ENCODE measurements at regions not wholly inside any gene's neighbourhood (a gene's known extent, or its start where the extent isn't known, plus 50 kb on each side); places are given as distances from the start of the nearest gene placed in this dataset.
A peak's percentile ranks its signal among the peaks of the same experiment; 100 is the strongest.

- intact Hi-C loops (cut with micrococcal nuclease; ENCODE audit: unreplicated experiment) = no loop called here
- BruUV-seq (replicated peaks) = no TSS peak
- Histone ChIP-seq H3K9me3 (ENCODE audit: low read depth, low read length, poor library complexity, severe bottlenecking) (no peaks in the 10 kb centered on the region), H3K27ac (ENCODE audit: low read depth, low read length, poor library complexity, severe bottlenecking) (no peak overlapping the region), H3K4me1 (ENCODE audit: insufficient read depth, low read length, poor library complexity, severe bottlenecking) (no peaks in the 10 kb centered on the region), H3K4me3 (ENCODE audit: low read depth, low read length, poor library complexity, severe bottlenecking) (no peak overlapping the region), H3K36me3 (ENCODE audit: insufficient read depth, low read length, poor library complexity, severe bottlenecking) (no peaks in the 10 kb centered on the region), H3K27me3 (replicated peaks; ENCODE audit: insufficient read depth, low read depth, low read length, poor library complexity) (peaks cover 20% of the 10 kb centered on the region)
- ChIA-PET CTCF (no interaction called here), POLR2A (ENCODE audit: low non-redundant PET) (no interaction called here)
- DNase-seq (ENCODE audit: low spot score) = no peak
- TF ChIP-seq CTCF (conservative IDR thresholded peaks at IDR 0.05; ENCODE audit: low read depth, low read length) = no peak
- no peak for TF ChIP-seq EZH2 (IDR thresholded peaks at IDR 0.05; ENCODE audit: borderline replicate concordance, low read depth, low read length, poor library complexity, severe bottlenecking)
Observed at GRCh38 chr5:98638701-98639100, 134.8 kb upstream of the RGMB start.

GRCh38 chr5:98639274-98639673, 134.2 kb upstream of the RGMB start:
- no peaks in the 10 kb centered on the region for H3K4me1 ChIP-seq (ENCODE audit: insufficient read depth, low read length, poor library complexity, severe bottlenecking)
- ChIA-PET CTCF (no interaction called here), POLR2A (ENCODE audit: low non-redundant PET) (no interaction called here)
- DNase-seq (ENCODE audit: low spot score) = no peak
- H3K27me3 ChIP-seq (replicated peaks; ENCODE audit: insufficient read depth, low read depth, low read length, poor library complexity) = peaks cover 26% of the 10 kb centered on the region
- no TSS peak for BruUV-seq (replicated peaks)
- no peaks in the 10 kb centered on the region for H3K9me3 ChIP-seq (ENCODE audit: low read depth, low read length, poor library complexity, severe bottlenecking)
- no peak for TF ChIP-seq EZH2 (IDR thresholded peaks at IDR 0.05; ENCODE audit: borderline replicate concordance, low read depth, low read length, poor library complexity, severe bottlenecking)
- TF ChIP-seq CTCF (conservative IDR thresholded peaks at IDR 0.05; ENCODE audit: low read depth, low read length) = no peak
- no peaks in the 10 kb centered on the region for H3K36me3 ChIP-seq (ENCODE audit: insufficient read depth, low read length, poor library complexity, severe bottlenecking)
- H3K27ac ChIP-seq (ENCODE audit: low read depth, low read length, poor library complexity, severe bottlenecking) = no peak overlapping the region
- intact Hi-C loops (cut with micrococcal nuclease; ENCODE audit: unreplicated experiment) = no loop called here
- H3K4me3 ChIP-seq (ENCODE audit: low read depth, low read length, poor library complexity, severe bottlenecking) = no peak overlapping the region

GRCh38 chr5:98641671-98642070, 131.8 kb upstream of the RGMB start:
- no peaks in the 10 kb centered on the region for H3K36me3 ChIP-seq (ENCODE audit: insufficient read depth, low read length, poor library complexity, severe bottlenecking)
- TF ChIP-seq CTCF (conservative IDR thresholded peaks at IDR 0.05; ENCODE audit: low read depth, low read length) = no peak
- TF ChIP-seq EZH2 (IDR thresholded peaks at IDR 0.05; ENCODE audit: borderline replicate concordance, low read depth, low read length, poor library complexity, severe bottlenecking) = no peak
- peaks cover 36% of the 10 kb centered on the region for H3K27me3 ChIP-seq (replicated peaks; ENCODE audit: insufficient read depth, low read depth, low read length, poor library complexity)
- CTCF ChIA-PET = no interaction called here
- H3K27ac ChIP-seq (ENCODE audit: low read depth, low read length, poor library complexity, severe bottlenecking) = no peak overlapping the region
- peak; percentile 56 for DNase-seq (ENCODE audit: low spot score)
- H3K9me3 ChIP-seq (ENCODE audit: low read depth, low read length, poor library complexity, severe bottlenecking) = no peaks in the 10 kb centered on the region
- POLR2A ChIA-PET (ENCODE audit: low non-redundant PET) = no interaction called here
- intact Hi-C loops (cut with micrococcal nuclease; ENCODE audit: unreplicated experiment) = no loop called here
- H3K4me3 ChIP-seq (ENCODE audit: low read depth, low read length, poor library complexity, severe bottlenecking) = no peak overlapping the region
- BruUV-seq (replicated peaks) = no TSS peak
- H3K4me1 ChIP-seq (ENCODE audit: insufficient read depth, low read length, poor library complexity, severe bottlenecking) = no peaks in the 10 kb centered on the region
